Fibroblast of lung (primary cell): ENCODE measurements at regions not wholly inside any gene's neighbourhood (a gene's known extent, or its start where the extent isn't known, plus 50 kb on each side); places are given as distances from the start of the nearest gene placed in this dataset.

ENCODE experiments used
- DNase-seq, 2 donors: peaks; one replicate each; pipeline versions ENCODE4 v3.0.0 to v3.0.0-alpha.2; 2010; ENCODE audit warnings: low read depth in 2 of 2
- H2AFZ ChIP-seq: 2 replicates; pipeline ENCODE4 v1.5.1; 2012; ENCODE audit warnings: low read length, control low read depth, inconsistent platforms
- H3K27ac ChIP-seq: 2 replicates; pipeline ENCODE4 v1.5.1; 2011; ENCODE audit warnings: low read length, control low read depth; ENCODE audit not compliant: insufficient read depth
- H3K27me3 ChIP-seq: 2 replicates; pipeline ENCODE4 v1.5.1; 2011; ENCODE audit warnings: mild to moderate bottlenecking, low read length; ENCODE audit not compliant: control insufficient read depth, insufficient read depth
- H3K36me3 ChIP-seq: 2 replicates; pipeline ENCODE4 v1.5.1; 2011; ENCODE audit warnings: low read length; ENCODE audit not compliant: control insufficient read depth, insufficient read depth
- H3K4me1 ChIP-seq: 2 replicates; pipeline ENCODE4 v1.5.1; 2011; ENCODE audit warnings: low read length; ENCODE audit not compliant: control insufficient read depth, insufficient read depth; ENCODE audit errors: extremely low read depth
- H3K4me2 ChIP-seq: 2 replicates; pipeline ENCODE4 v1.5.1; 2011; ENCODE audit warnings: low read length, control low read depth; ENCODE audit not compliant: insufficient read depth; ENCODE audit errors: extremely low read depth
- H3K4me3 ChIP-seq, 4 experiments: fragments of 200-600 bp in 1 of 4; sonication (generic) in 1 of 4; replicated peaks in 1 of 4; 2 replicates each; pipeline ENCODE4 v1.5.1; 2011 to 2016; ENCODE audit warnings: low read length in 4 of 4, low read depth in 3 of 4, mild to moderate bottlenecking in 3 of 4, control low read depth in 2 of 4, inconsistent platforms in 1 of 4, mixed read lengths in 1 of 4; ENCODE audit not compliant: insufficient read depth in 1 of 4; ENCODE audit errors: control extremely low read depth in 1 of 4
- H3K79me2 ChIP-seq: 2 replicates; pipeline ENCODE4 v1.5.1; 2012; ENCODE audit warnings: mild to moderate bottlenecking, low read length, inconsistent platforms; ENCODE audit not compliant: control insufficient read depth, insufficient read depth
- H3K9ac ChIP-seq: 2 replicates; pipeline ENCODE4 v1.5.1; 2011; ENCODE audit warnings: mild to moderate bottlenecking, low read length, control low read depth; ENCODE audit not compliant: insufficient read depth
- H3K9me3 ChIP-seq: 2 replicates; pipeline ENCODE4 v1.5.1; 2012; ENCODE audit warnings: low read depth, low read length; ENCODE audit not compliant: control insufficient read depth, insufficient read depth
- H4K20me1 ChIP-seq: 2 replicates; pipeline ENCODE4 v1.5.1; 2011; ENCODE audit warnings: low read length; ENCODE audit not compliant: control insufficient read depth, insufficient read depth; ENCODE audit errors: extremely low read depth
- CTCF ChIP-seq, 2 donors: IDR thresholded peaks in 1 of 2; conservative IDR thresholded peaks in 1 of 2; 1 replicate in 1 of 2; 2 replicates in 1 of 2; pipeline ENCODE4 v1.5.1; 2011 to 2012; ENCODE audit warnings: low read length in 2 of 2, control low read depth in 1 of 2, inconsistent platforms in 1 of 2, low read depth in 1 of 2, mild to moderate bottlenecking in 1 of 2
- EZH2 ChIP-seq: IDR thresholded peaks from 2 replicates; pipeline ENCODE4 v1.5.1; 2012; ENCODE audit warnings: low read length, control low read depth, mild to moderate bottlenecking; ENCODE audit errors: missing control alignments

DNA sequence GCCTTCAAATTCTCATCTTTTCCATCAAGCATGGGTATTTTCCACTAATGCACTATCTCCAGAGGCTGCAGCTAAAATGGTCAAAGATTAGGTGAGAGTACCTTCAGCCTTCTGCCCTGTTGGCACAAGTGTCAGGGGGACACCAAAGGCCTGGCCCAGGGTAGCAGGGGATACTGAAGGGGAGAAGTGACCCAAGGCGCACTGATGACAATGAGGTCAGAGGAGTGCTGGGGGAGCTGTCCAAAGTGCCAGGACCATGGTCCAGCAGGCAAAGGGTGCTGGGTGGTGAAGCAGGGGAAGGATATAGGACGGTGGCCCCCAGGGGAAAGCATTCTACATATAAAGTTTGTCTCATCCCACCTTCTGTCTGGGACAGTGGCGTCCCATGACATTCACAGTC is 303.4 kb downstream of the SMAD2 start:
- no peak overlapping the region for H3K27ac ChIP-seq
- no peak overlapping the region for H3K4me2 ChIP-seq
- H3K4me3 ChIP-seq: no peak overlapping the region
- DNase-seq: no peak
- H2AFZ ChIP-seq: no peak overlapping the region
- no peaks in the 10 kb centered on the region for H3K79me2 ChIP-seq
- H3K27me3 ChIP-seq: no peaks in the 10 kb centered on the region
- no peaks in the 10 kb centered on the region for H3K4me1 ChIP-seq
- H3K9me3 ChIP-seq: no peaks in the 10 kb centered on the region
- TF ChIP-seq CTCF (conservative IDR thresholded peaks at IDR 0.05 in 1 of 2, IDR thresholded peaks at IDR 0.05 in 1 of 2; ENCODE audit: low read depth in 1 of 2, low read length in 2 of 2) (no peak), EZH2 (no peak)
- no peaks in the 10 kb centered on the region for H3K36me3 ChIP-seq
- no peak overlapping the region for H3K9ac ChIP-seq
- no peaks in the 10 kb centered on the region for H4K20me1 ChIP-seq

GRCh38 chr18:47619771-47620448 is 310.5 kb downstream of the SMAD2 start:
- H3K27me3 ChIP-seq: no peaks in the 10 kb centered on the region
- H3K9ac ChIP-seq: no peak overlapping the region
- H2AFZ ChIP-seq: no peak overlapping the region
- no peaks in the 10 kb centered on the region for H4K20me1 ChIP-seq
- H3K4me2 ChIP-seq: no peak overlapping the region
- TF ChIP-seq EZH2: no peak
- no peak for TF ChIP-seq CTCF (conservative IDR thresholded peaks at IDR 0.05 in 1 of 2, IDR thresholded peaks at IDR 0.05 in 1 of 2; ENCODE audit: low read depth in 1 of 2, low read length in 2 of 2)
- no peak for DNase-seq
- no peaks in the 10 kb centered on the region for H3K79me2 ChIP-seq
- H3K4me3 ChIP-seq: no peak overlapping the region
- H3K27ac ChIP-seq: no peak overlapping the region
- no peaks in the 10 kb centered on the region for H3K36me3 ChIP-seq
- no peaks in the 10 kb centered on the region for H3K9me3 ChIP-seq
- H3K4me1 ChIP-seq: no peaks in the 10 kb centered on the region

DNA sequence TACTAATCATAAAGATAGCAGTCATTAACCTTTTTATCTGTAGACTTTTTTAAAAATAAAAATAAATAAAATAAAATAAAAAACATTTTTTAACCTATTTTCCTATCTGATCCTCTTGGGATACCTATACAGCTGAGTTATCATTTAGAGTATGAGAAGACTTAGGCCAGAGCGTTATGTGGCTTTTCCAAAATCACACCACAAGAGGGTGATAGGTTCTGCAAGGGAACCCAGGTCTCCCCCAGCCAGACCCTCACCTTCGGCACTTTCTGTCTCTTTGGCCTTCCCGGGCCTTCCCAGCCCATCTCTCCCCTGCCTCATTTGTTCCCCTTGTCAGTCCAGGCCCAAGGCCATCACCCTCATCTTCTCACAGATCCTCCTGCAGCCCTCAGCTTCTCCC is 311.7 kb downstream of the SMAD2 start:
- TF ChIP-seq CTCF (conservative IDR thresholded peaks at IDR 0.05 in 1 of 2, IDR thresholded peaks at IDR 0.05 in 1 of 2; ENCODE audit: low read depth in 1 of 2, low read length in 2 of 2) (no peak), EZH2 (no peak)
- Histone ChIP-seq H3K4me3 (no peak overlapping the region), H3K4me2 (no peak overlapping the region)

More for the DNA sequence above, 311.7 kb downstream of the SMAD2 start:
- no peaks in the 10 kb centered on the region for H3K36me3 ChIP-seq
- no peak overlapping the region for H2AFZ ChIP-seq
- H4K20me1 ChIP-seq: no peaks in the 10 kb centered on the region
- no peak overlapping the region for H3K27ac ChIP-seq
- no peaks in the 10 kb centered on the region for H3K9me3 ChIP-seq
- no peak for DNase-seq
- no peaks in the 10 kb centered on the region for H3K79me2 ChIP-seq
- H3K27me3 ChIP-seq: no peaks in the 10 kb centered on the region
- H3K4me1 ChIP-seq: no peaks in the 10 kb centered on the region
- H3K9ac ChIP-seq: no peak overlapping the region
